ENCODE measurements at regions not wholly inside any gene's neighbourhood (a gene's known extent, or its start where the extent isn't known, plus 50 kb on each side); places are given as distances from the start of the nearest gene placed in this dataset.

- DNase-seq (ENCODE audit: low read depth), result no peak
- no peak for TF ChIP-seq CTCF (IDR thresholded peaks at IDR 0.05; ENCODE audit: insufficient read depth, low read length)
- no peak overlapping the region for H3K4me3 ChIP-seq (ENCODE audit: low read depth, low read length)
Measured at GRCh38 chr3:74539876-74540275, 74.6 kb downstream of the CNTN3 start.

- no peak for TF ChIP-seq CTCF (IDR thresholded peaks at IDR 0.05; ENCODE audit: insufficient read depth, low read length)
- H3K4me3 ChIP-seq (ENCODE audit: low read depth, low read length), result no peak overlapping the region
- DNase-seq (ENCODE audit: low read depth), result no peak
Measured at GRCh38 chr3:74538669-74539068, 75.8 kb downstream of the CNTN3 start.

GRCh38 chr3:74537857-74538256, 76.6 kb downstream of the CNTN3 start:
- H3K4me3 ChIP-seq (ENCODE audit: low read depth, low read length), result no peak overlapping the region
- no peak for TF ChIP-seq CTCF (IDR thresholded peaks at IDR 0.05; ENCODE audit: insufficient read depth, low read length)
- no peak for DNase-seq (ENCODE audit: low read depth)

GRCh38 chr3:74537164-74537563, 77.3 kb downstream of the CNTN3 start:
- TF ChIP-seq CTCF (IDR thresholded peaks at IDR 0.05; ENCODE audit: insufficient read depth, low read length), result no peak
- H3K4me3 ChIP-seq (ENCODE audit: low read depth, low read length), result no peak overlapping the region
- peak; percentile 95 for DNase-seq (ENCODE audit: low read depth)

GRCh38 chr3:74535281-74535680, 79.2 kb downstream of the CNTN3 start:
- H3K4me3 ChIP-seq (ENCODE audit: low read depth, low read length), result no peak overlapping the region
- no peak for TF ChIP-seq CTCF (IDR thresholded peaks at IDR 0.05; ENCODE audit: insufficient read depth, low read length)
- DNase-seq (ENCODE audit: low read depth), result no peak

GRCh38 chr3:74534611-74535010, 79.8 kb downstream of the CNTN3 start:
- TF ChIP-seq CTCF (IDR thresholded peaks at IDR 0.05; ENCODE audit: insufficient read depth, low read length), result no peak
- no peak for DNase-seq (ENCODE audit: low read depth)
- H3K4me3 ChIP-seq (ENCODE audit: low read depth, low read length), result no peak overlapping the region

- DNase-seq (ENCODE audit: low read depth), result peak; percentile 95
- no peak overlapping the region for H3K4me3 ChIP-seq (ENCODE audit: low read depth, low read length)
- TF ChIP-seq CTCF (IDR thresholded peaks at IDR 0.05; ENCODE audit: insufficient read depth, low read length), result no peak
Measured at GRCh38 chr3:74532446-74532845, 82.0 kb downstream of the CNTN3 start.
